ENCODE measurements at regions not wholly inside any gene's neighbourhood (a gene's known extent, or its start where the extent isn't known, plus 50 kb on each side); places are given as distances from the start of the nearest gene placed in this dataset.

DNA sequence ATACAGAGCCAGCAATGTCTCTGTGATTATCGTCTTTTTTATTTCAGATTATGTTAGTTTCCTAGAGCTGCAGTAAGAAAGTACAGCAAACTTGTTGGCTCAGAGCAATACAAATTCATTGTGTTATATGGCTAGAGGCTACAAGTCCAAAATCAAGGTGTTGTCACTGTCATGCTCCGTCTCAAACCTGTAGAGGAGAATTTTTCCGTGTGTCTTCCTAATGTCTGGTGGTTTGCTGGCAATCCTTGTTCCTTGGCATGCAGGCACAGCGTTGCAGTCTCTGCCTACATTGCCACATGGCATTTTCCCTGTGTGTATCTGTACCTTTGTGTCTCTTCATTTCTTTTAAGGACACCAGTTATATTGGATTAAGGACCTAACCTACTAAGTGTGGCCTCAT, 244.4 kb downstream of the LRRIQ3 start:
- no peak for DNase-seq (ENCODE audit: low spot score)

DNA sequence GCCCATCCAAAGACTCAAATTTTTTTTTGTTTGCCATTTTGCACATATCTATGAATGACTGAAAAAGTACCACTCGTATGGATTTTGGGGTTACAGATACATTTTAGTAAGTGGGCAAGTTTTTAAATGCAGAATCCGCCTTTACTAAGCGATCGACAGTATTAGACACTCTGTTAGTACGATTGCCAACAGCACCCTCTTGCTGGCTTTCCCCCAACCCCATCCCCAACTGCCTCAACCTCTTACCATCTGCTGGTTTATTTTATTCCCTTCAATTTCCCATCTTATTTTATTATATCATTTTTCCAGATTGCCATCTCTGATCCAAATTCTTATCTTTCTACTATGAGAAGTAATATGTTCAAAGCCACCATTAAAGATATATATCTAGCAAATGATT, 244.8 kb downstream of the LRRIQ3 start:
- DNase-seq (ENCODE audit: low spot score): no peak

DNA sequence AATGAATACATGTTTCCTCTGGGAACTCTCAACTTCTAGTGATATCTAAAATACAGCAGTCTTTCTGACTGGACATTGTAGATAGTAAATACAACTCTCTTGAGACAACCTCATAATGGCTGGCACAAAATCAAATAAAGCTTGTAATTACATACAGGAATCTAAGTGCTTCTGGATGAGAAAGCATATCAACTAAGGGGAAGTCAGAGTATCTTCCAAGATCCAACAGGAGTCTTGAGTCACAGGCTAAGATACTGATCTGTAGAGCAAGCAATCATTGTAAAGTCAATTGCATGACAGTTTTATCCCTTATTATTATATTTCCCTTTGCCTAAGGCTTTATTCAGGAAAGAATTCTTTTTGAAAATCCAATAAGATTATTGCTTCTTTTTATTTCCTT, 249.9 kb downstream of the LRRIQ3 start:
- DNase-seq (ENCODE audit: low spot score): no peak

DNA sequence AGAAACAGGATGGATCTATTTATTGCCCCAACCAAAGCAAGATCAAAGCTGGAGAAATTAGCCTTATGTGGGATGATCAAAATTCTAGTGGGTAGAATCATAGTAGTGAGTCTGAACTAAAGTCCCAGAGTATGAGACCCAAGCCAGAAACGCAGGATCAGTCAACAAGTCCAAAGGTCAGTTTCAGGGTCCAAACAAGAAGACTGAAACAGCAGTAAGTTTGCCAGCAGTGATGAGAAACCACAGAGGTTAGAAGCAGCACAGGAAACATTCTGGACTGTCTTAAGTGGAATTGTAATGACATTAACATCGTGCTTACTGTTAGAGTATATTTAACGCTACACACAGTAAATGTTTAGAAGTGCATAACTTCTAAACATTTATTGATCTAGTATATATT, 251.0 kb downstream of the LRRIQ3 start:
- DNase-seq (ENCODE audit: low spot score): no peak

DNA sequence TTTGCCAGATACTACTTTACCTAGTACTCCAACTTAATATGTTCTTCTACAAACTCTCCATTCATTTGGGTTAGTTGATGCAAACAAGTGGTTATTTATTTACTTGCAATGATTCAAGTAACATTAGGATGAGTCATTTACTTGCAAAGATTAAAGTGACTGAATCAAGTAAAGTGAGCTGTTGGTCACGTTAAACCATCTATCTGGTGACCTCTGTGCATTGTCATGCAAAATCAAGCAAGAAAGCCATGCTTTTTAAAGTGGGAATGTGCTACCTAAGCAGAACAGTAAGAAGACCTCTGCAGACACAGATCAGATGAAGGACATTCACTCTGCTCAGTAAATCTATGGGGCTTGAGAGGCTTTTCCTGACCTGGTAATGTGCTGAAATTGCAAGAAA, 254.7 kb downstream of the LRRIQ3 start:
- DNase-seq (ENCODE audit: low spot score): no peak

DNA sequence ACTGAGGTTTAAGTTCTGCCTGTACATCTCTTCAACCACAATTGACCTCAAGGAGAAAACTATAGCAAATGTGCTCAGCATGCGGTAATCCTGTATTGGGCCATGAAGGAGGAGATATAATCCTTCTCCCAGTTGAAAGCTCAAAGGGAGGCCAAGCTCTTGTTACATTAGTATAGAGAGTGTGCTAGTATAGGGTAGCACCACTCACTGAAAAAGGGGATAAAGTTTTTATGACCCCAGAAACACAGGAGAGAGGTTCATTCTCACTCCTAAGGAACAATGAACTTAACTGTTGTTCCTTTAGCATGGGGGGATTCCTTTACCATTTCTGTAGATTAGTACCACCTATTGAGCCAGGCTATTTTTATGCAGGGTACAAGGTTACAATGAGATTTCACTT, 267.7 kb downstream of the LRRIQ3 start:
- DNase-seq (ENCODE audit: low spot score): no peak

DNA sequence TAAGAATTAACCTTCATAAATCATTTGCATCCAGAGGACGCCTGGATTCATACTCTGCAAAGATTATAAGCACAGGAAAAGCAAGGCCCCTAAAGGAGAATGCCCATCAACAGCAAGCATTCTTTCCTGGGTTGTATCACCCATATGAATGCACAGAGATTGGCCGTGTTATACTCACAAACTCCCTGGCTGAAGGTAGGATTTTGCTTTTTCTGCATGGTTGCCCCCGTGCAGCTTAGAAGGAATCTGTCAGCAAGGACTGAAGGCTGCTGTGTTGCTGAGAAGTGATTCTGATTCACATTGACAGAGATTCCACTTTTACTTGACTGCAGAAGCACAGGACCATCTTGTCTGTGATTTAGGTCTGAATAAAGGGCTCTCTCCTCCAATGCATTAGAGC, 283.0 kb downstream of the LRRIQ3 start:
- peak; percentile 1 for DNase-seq (ENCODE audit: low spot score)

DNA sequence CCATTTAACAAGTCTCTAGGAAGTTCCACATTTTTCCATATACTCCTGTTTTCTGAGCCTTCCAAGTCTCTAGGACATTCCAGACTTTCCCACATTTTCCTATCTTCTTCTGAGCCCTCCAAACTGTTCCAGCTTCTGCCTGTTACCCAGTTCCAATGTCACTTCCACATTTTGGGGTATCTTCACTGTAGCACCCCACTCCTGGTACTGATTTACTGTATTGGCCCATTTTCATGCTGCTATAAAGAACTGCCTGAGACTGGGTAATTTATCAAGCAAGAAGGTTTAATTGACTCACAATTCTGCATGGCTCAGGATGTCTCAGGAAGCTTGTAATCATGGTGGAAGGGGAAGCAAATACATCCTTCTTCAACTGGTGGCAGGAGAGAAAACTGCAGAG, 285.0 kb downstream of the LRRIQ3 start:
- no peak for DNase-seq (ENCODE audit: low spot score)

DNA sequence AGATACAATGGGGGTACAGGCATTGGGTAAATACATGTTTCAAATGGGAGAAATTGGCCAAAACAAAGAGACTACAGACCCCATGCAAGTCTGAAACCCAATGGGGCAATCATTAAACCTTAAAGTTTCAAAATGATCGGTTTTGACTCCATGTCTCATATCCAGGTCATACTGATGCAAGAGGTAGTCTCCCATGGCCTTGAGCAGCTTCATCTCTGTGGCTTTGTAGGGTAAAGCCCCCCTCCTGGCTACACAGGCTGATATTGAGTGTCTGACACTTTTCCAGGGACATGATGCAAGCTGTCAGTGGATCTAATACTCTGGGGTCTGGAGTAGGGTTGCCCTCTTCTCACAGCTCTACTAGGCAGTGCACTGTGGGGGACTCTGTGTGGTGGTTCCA, 286.1 kb downstream of the LRRIQ3 start:
- no peak for DNase-seq (ENCODE audit: low spot score)

DNA sequence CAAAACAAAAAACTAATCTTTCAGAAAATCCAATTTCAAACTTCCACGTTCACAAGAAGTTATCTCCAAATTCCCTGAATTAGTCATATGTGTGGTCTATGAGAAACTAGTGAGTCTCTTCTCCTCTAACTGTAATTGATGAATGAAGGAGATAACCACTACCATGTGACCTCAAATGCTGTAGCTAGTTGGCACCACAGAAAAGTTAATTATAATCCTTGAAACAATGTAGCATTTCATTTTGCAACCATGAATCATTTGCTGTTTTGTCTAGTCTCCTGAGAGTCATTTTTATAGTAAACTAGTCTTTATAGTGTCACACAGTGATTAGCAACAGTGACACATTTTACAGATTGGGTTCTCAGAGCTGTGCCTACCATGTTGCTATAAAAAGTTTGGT, 287.5 kb downstream of the LRRIQ3 start:
- no peak for DNase-seq (ENCODE audit: low spot score)

DNA sequence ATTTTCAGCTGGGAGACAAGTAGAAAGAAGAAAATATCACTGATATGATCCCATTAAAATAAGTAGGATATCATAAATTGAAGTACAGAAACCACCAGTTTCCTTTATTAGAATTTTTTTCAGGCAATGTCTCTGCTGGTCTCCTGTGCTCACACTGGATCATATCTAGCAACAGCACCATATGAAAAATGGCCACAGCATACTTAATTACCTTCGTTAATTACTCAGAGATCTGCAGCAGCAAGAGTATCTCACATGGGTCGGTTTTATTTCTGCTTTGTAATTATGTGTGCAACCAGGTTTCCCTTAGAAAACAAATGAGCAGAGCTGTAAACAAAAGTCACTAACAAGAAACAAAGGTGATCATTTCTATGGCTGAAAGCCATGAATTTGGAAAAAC, 287.9 kb downstream of the LRRIQ3 start:
- no peak for DNase-seq (ENCODE audit: low spot score)

DNA sequence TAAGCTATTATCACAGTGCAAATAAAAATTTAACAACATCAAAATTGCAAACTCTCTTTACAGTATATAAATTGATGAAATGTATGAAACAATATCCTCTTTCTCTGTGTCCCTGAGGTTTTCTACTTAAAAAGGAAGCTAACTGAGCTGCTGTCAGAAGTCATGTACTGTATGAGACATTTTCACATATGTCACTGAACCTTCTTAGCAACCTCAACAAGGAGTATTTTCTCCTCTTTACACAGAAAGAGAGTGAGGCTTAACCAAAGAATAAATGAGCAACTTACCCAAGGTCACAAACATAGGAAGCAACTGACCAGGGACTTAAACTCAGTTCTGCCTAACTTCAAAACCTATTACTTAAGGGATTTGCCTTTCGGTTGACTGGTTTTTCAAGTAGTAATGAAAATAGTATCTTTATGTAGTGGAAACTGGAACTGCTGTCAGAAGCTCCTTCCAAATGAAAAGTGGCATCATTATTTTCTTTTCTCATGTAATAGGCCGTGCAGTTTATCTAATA, 288.9 kb downstream of the LRRIQ3 start:
- no peak for DNase-seq (ENCODE audit: low spot score)

DNA sequence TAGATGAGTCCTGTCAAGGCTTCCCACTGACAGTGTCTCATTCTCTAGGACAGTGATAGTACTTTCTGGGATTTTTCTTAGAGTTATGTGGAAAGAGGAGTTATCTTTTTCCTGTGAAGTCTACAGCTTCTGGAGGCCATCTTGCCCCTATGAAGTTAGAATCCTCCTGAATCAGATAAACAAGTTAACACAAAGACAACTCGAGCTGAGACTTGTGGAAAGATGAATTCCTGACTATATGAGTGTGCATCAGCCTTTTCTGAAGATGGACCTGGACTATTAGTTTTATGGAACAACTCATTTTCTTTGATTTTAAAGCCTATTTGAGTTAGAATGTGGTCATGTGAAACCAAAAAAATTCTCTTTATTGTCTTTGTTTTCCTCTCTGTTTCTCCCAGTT, 290.9 kb downstream of the LRRIQ3 start:
- DNase-seq (ENCODE audit: low spot score): no peak

DNA sequence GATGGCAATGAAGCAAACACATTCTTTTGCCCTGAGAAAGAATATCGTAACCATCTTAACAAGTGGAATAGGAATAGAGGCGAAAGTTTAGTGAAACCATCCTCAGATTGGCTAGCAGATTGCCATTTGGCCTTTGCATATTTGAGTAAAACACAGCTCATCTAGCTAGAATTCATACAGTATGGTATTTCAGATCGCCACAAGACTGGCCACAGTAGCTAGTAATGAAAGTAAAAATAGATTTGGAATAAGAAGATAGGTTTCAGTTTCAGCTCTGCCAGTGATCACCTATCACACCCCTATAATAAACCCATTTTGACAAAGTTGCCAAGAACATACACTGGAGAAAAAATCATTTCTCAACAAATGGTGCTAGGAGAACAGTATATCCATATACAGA, 294.9 kb downstream of the LRRIQ3 start:
- DNase-seq (ENCODE audit: low spot score): no peak

DNA sequence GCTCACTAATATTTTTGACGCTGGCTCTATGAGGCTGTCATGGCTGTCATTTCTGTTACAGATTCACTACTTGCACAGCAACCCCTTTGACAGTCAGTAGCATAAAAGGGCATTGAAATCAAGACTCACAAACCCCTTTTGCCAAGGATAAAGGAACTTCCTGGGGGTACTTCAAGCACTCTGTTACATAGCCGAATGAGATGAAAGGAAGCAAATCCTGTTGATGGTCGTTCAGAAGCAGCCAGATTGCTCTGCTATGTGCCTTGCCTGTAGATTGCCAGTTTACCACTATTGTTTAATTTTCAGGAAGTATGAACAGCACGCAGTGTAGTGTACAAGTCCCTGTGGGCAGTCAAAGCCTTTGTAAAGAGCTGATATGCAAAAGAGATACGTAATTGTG, 296.2 kb downstream of the LRRIQ3 start:
- no peak for DNase-seq (ENCODE audit: low spot score)

DNA sequence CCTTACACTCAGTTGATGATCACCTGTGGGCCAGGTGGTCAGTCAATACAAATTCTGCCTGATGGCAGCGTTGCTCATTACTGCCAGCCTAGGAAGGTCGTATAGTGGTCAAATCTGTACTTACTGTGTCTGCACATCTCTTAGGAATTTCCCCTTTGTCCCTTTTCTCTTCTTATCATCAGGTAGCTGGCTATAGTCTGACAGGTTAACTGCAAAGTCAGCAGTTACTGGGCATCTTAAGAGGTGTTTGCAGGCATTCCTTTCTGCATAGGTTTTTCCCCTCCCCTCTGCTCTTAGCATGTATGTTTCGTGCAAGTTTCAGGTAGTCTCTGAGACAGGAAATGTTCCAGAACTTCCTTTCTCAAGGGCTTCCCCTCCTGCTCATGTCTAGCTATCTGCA, 298.7 kb downstream of the LRRIQ3 start:
- DNase-seq (ENCODE audit: low spot score): no peak

DNA sequence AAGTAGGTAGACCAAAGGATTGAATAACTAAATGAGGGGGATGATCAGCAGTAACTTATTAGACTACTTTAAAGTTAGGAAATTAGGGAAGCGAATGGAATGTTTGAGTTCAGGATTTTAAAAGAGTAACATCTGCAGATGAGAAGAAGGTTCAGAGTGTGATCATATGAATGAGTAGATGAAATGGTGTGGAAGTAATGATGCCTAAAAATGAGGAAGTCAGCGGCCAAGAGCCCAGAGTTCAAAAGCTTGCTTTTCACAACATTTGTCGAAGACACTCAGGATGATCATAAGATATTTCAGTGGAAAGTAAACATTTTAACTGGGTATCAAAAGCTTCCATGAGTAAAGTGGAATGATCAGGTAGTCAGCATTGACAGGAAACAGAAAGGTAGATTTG, 299.4 kb downstream of the LRRIQ3 start:
- DNase-seq (ENCODE audit: low spot score): no peak

DNA sequence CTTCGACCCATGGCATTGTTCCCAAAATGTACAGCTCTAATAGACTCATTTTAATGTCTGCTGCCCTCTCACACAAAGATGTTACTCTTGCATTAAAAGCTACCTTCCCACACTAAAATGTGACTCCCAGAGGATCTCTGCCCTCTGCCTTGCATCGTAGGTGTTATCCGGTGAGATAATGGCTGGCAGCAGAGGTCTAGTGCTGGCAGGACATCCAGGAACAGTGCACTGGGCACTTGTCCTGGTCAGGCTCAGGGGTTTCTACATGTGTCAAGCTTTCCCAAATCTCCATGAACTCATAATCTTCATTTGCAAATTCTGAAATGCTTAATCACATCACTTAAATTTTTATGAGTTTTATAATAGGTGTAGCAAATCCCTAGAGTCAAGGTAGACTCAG, 310.6 kb downstream of the LRRIQ3 start:
- DNase-seq (ENCODE audit: low spot score): no peak

DNA sequence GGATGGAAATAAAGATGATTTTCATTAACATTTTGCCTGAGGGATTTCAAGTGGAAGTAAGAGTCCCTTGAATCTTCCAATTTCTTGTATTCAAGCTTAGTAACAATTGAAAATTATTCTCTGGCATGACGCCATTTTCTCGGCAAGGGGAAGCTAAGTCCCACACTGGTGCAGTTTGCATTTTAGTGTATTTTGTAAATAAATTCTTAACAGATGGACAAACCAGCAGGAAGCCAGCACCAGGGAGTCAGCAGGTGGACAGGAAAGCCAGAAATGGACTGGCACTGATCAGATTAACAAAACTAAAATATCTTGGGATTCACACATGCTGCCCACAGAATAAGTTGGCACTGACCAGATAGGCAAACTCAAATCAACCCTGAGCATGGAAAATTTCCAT, 311.3 kb downstream of the LRRIQ3 start:
- no peak for DNase-seq (ENCODE audit: low spot score)

DNA sequence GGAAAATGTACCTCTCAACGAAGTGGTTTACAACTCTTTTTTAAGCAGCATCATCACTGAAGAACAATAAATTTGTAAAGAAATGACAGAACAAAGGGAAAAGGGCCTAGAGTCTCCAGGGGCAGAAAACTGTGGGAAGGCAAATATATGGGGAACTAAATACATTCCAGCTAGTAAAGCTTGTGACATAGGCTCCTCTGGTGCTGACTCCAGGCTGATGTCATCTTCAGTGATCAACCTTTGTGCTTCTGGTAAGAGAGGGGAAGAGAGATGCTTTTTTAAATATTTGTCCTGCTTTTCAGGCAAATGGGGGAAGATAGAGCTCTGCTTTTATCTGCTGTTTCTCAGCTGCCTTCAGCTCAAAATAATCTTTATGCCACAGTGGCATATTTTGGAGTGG, 323.2 kb downstream of the LRRIQ3 start:
- no peak for DNase-seq (ENCODE audit: low spot score)

DNA sequence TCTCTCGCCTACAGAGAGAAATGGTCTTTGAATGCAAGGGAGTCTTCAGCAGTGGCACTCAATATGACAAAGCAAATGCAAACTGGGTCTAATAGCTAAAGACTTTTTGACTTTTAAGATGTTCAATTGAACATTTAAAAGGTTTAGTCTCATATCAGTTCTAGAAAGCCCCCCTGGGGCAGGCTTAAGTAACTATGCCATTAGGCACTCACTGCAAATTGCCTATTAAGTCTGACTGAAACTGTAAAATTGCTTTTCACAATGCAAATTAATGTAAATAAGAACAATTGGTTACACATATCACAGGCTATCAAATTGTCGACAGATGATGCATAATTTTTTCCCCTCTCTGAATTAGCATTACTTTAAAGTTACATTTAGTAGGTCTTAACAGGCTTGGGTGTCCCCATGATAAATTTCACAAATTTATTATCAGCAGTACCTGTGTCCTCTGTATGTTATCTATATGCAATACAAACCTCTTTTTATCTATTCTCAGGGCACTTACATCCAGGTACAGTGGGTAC, 329.1 kb downstream of the LRRIQ3 start:
- DNase-seq (ENCODE audit: low spot score): no peak

DNA sequence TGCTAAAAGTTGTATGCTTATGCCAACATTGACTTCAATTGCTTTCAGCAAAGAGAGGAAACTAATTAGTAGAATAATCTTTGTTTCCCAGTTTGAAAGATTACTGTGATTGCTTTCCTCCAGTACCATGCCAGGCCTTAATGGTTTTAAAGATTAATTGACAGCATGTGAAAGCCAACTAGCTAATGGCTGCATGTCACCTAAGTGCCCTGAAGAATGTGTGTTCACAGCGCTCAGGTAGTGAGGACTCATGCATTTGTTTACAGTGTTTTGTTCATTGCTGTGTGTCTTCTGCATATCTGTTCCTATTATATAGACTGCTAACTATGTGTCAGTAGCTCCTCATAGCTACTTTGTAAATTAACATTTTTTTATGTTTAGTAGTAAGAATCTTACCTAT, 335.6 kb downstream of the LRRIQ3 start:
- no peak for DNase-seq (ENCODE audit: low spot score)

DNA sequence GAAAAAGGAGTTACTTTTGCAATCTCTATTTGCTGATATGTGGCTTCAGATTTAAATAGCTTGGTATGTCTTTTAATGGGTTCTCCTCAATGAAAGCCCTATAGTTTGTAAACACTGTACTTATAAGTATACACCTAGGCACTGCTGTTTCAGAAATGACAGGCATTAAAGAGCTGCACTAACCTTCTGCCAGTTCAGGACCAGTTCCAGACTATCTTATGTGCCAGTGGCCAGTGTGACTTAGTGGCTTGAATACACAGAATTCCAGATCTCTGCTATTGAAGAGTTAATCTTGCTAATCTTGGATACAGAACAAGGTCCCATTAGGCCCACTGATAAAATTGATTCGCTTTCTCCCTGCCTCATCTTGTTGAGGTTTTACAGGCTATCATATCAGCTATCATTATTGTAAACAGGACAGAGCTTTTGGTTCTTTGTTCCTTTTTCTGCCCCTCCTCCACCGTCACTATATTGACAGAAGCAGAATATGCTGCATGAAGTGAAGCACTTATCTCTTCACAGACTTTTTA, 337.5 kb downstream of the LRRIQ3 start:
- no peak for DNase-seq (ENCODE audit: low spot score)

DNA sequence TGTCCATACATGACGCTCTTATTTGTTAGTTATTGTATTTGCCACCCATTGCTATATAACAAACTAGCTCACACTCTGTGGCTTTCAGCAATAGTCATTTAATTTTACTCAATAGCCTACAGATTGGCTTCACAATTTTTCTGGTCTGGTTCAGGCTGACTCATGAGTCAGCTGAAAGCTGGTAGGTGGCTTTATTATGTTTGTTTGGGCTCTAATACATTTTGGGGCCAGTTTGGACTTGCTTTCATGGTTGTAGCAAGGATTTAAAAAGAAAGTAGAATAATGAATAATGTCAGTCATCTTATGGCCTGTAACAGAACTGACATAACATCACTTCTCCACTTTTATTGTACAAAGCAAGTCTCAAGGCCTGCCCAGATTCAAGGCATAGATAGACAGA, 338.7 kb downstream of the LRRIQ3 start:
- DNase-seq (ENCODE audit: low spot score): no peak

DNA sequence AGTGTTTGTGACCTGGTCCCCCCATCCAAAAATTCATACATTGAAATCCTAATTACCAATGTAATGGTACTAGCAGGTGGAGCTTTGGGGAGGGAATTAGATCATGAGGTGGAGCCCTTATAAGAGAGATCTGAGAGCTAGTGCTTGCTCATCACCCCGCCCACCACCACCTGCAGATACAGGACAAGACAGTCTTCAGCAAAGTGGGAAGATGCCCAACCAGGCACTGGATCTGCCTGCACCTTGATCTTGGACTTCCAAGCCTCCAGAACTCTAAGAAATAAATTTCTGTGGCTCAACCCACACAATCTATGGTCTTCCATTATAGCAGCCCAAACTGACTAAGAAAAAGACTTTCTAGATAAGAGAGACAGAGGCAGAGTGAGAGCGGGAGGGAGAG, 343.4 kb downstream of the LRRIQ3 start:
- no peak for DNase-seq (ENCODE audit: low spot score)

All from globus pallidus (tissue), 1 donor.